ENCODE measurements at regions not wholly inside any gene's neighbourhood (a gene's known extent, or its start where the extent isn't known, plus 50 kb on each side); places are given as distances from the start of the nearest gene placed in this dataset.
"Not testable (repeated sequence)": the region's sequence is repeated elsewhere in the genome, so short reads cannot be mapped to it uniquely, and the experiment has no call there.

DNA sequence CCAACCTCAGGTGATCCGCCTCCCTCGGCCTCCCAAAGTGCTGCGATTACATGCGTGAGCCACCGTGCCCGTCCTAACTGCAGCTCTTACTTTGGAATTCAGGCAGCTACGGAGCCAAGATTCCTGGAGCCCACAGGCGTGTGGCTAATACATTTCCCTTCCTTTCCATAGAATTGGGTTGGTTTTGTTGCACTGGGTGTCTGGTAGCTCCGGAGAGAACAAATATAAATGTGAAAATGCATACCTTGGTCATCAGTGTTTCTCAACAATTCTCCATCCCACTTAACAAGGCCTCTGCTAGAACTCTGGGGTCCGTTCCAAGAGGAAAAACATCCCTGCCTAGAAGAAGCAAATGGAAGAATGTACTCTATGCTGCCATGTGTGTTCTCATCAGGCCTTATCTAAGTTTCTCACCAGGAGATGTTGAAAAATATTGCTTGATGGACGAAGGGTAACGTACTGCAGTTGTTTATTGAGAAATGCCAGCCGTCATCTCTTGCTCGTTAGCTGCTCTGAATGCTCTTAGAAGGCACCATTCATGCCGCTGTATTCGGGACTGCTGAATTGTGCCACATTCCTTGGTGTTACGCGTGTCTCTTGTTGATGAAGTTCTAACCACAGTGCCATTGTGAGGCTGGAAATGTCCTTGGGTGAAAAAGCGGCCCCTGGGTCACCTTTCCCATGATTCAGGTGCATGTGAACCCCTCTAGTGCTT lies 50.5 kb upstream of the CD99 start:
- DNase-seq = no peak

DNA sequence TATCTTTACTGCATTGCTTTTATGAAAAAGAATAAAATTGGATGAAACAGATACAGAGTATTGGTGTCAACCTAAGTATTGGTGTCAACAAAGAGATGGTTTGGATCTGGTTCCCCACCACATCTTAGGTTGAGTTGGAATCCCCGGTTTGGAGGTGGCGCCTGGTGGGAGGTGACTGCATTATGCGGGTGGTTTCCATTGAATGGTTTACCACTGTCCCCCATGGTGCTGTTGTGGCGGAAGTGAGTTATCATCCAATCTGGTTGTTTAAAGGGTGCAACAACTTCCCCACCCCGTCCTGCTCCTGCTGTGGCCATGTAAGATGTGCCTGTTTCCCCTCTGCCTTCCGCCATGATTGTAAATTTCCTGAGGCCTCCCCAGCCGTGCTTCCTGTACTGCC lies 52.8 kb upstream of the CD99 start:
- DNase-seq = no peak

DNA sequence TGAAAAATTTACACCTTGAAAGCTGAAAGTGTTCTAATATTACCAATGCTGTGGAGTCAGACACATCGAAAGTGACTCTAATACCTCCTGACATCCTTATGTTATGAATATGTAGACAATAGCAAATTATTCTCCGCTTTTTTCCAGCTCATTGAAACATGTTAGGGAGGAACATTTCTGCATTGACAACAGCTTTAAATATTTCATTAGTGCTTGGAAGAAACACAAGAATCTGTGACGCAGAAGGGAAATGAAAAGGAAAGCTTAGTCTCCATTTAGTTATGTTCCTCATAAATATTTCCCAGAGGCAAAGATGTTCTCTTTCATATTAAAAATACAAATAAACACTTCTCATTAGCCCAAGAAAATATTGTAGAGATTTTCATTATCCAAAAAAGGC lies 55.8 kb upstream of the CD99 start:
- no peak for DNase-seq

DNA sequence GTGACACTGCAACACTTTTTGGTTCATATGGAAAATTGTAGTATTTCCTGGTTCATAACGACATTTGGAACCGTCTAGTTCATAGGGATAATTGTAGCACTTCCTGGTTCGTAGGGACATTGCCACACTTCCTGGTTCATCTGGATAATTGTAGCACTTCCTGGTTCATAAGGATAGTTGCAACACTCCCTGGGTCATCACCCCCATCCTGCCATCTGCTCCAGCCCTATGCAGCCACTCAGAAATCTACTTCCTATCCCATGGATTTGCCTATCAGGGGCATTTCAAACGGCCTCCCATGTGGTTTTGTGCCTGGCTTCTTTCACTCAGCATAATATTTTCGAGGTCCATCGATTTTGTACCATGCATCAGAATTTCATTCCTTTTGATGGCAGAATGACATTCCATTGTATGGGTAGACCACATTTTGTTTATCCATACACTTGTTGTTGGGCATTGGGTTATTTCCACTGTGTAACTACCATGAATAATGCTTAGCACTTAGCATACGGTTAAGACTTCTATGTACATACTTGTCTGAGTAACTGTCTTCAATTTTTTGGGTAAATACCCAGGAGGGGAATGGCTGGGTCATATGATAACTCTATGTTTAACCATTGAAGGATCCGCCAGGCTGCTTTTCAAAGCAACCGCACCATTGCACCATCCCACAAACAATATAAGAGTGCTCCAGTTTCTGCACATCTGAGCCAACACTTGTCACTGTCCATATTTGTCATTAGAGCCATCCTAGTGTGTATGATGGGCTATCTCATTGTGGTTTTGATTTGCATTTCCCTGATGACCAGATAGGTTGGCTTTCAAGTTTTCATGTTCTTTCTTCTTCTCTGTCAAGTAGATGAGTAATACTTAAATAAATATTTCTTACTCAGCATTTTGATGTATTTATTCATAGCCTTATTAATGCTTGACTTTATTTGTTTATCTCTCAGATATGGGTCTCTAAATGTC lies 58.3 kb upstream of the CD99 start:
- no peak for DNase-seq

DNA sequence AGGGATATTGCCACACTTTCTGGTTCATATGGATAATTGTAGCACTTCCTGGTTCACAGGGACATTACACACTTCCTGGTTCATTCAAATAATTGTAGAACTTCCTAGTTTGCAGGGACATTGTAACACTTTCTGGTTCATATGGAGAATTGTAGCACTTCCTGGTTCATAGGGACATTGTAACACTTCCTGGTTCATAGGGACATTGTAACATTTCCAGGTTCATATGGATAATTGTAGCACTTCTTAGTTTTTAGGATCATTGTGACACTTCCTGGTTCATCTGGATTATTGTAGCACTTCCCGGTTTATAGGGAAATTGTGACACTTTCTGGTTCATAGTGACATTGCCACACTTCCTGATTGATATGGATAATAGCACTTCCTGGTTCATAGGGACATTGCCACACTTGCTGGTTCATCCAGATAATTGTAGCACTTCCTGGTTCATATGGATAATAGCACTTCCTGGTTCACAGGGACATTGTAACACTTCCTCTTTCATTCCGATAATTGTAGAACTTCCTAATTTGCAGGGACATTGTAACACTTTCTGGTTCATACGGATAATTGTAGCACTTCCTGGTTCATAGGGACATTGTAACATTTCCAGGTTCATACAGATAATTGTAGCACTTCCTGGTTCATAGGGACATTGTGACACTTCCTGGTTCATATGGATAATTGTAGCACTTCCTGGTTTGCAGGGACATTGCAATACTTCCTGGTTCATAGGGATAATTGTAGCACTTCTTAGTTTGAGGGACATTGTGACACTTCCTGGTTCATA lies 59.2 kb upstream of the CD99 start:
- DNase-seq = no peak

DNA sequence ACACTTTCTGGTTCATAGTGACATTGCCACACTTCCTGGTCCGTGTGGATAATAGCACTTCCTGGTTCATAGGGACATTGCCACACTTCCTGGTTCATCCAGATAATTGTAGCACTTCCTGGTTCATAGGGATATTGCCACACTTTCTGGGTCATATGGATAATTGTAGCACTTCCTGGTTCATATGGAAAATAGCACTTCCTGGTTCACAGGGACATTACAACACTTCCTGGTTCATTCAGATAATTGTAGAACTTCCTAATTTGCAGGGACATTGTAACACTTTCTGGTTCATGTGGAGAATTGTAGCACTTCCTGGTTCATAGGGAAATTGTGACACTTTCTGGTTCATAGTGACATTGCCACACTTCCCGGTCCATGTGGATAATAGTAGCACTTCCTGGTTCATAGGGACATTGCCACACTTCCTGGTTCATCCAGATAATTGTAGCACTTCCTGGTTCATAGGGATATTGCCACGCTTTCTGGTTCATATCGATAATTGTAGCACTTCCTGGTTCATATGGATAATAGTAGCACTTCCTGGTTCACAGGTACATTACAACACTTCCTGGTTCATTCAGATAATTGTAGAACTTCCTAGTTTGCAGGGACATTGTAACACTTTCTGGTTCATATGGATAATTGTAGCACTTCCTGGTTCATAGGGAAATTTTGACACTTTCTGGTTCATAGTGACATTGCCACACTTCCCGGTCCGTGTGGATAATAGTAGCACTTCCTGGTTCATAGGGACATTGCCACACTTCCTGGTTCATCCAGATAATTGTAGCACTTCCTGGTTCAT lies 60.0 kb upstream of the CD99 start:
- not testable (repeated sequence) for DNase-seq

DNA sequence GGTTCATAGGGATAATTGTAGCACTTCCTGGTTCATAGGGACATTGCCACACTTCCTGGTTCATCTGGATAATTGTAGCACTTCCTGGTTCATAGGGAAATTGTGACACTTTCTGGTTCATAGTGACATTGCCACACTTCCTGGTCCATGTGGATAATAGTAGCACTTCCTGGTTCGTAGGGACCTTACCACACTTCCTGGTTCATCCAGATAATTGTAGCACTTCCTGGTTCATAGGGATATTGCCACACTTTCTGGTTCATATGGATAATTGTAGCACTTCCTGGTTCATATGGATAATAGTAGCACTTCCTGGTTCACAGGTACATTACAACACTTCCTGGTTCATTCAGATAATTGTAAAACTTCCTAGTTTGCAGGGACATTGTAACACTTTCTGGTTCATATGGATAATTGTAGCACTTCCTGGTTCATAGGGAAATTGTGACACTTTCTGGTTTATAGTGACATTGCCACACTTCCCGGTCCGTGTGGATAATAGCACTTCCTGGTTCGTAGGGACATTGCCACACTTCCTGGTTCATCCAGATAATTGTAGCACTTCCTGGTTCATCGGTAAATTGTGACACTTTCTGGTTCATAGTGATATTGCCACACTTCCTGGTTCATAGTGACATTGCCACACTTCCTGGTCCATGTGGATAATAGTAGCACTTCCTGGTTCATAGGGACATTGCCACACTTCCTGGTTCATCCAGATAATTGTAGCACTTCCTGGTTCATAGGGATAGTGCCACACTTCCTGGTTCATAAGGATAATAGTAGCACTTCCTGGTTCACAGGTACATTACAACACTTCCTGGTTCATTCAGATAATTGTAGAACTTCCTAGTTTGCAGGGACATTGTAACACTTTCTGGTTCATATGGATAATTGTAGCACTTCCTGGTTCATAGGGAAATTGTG lies 60.8 kb upstream of the CD99 start:
- DNase-seq = peak; percentile 68

DNA sequence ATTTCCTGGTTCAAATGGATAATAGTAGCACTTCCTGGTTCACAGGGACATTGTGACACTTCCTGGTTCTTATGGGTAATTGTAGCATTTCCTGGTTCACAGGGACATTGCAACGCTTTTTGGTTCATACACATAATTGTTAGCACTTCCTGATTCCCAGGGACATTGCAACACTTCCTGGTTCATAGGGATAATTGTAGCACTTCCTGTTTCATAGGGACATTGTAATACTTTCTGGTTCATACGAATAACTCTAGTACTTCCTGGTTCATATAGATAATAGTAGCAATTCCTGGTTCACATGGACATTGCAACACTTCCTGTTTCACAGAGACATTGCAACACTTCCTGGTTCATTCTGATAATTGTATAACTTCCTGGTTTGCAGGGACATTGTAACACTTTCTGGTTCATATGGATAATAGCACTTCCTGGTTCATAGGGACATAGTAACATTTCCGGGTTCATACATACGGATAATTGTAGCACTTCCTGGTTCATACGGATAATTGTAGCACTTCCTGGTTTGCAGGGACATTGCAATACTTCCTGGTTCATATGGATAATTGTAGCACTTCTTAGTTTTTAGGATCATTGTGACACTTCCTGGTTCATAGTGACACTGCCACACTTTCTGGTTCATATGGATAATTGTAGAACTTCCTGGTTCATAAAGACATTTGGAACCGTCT lies 61.6 kb upstream of the CD99 start:
- DNase-seq = no peak

DNA sequence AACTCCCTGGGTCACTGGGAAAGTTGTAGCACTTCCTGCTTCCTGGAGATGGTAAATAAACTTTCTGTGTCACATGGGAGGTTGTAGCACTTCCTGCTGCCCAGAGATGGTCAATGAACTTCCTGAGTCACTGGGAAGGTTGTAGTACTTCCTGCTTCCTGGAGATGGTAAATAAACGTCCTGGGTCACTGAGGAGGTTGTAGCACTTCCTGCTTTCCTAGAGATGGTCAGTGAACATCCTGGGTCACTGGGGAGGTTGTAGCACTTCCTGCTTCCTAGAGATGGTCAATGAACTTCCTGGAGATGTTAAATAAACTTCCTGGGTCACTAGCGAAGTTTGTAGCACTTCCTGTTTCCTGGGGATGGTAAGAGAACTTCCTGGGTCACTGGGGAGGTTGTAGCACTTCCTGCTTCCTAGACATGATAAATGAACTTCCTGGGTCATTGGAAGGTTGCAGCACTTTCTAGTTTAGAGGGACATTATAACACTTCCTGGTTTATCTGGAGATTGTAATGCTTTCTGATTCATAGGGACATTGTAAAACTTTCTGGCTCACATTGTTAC lies 62.3 kb upstream of the CD99 start:
- DNase-seq = no peak

DNA sequence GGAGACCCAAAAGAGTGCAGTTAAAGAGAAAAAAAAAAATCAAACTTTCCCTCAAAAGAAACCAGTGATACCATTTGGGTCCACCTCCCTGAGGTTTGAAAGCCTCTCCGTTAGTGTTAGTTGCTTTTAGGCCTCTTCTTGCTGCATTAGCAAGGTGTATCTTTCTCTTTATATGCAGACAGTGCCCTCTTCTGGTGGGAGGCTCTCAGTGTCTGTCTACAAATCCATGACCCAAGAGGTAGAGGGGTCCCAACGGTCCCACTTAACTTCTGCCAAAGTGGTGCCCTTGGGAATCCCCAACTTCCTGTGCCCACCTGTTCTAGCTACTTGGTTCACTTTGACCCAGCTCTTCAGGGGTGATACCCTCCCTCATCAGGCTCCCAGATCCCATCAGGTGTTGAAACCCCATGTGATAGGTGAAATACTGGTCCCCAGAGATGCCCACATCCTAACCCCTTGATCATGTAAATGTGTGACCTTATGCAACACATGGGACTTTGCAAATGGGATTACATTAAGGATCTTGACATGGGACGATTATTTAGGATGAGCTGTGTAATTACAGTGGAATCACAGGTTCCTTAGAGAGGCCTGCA lies 63.7 kb upstream of the CD99 start:
- peak; percentile 65 for DNase-seq

DNA sequence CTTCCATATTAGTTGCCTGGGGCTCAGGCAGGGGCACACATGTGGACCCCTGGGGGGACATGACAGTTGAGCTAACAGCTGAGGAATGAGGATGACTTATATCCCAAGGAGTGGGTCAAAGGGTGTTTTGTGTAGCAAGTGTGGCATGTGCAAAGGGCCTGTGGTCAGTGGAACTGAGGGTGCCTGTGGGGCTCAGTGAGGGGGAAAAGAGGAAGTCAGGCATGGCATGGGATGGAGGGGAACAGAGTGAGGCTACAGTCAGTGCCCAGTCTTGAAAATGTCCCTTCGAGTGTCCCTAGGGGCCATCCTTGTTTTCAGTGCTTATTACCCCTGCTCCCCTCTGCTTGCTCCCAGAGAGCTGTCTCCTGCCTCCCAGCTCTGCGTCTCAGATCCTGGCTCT lies 64.3 kb upstream of the CD99 start:
- peak; percentile 38 for DNase-seq

DNA sequence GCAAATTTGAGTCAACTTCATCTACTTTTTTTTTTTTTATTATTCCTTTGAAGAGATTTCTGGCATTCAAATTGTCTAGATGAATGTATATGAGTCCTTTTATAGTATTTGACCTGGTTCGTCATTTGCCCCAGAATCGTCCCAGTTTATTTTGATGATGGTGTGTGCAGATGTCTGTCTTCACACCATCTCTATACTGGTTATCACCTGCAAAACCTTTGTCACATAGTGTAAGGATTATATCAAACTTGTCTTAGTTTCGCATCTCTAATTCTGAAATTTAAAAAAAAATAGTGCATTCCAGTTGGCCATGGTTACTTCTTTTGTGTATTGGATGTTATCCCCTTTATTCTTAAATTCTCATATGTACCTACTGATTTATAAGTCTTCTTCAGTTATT lies 70.5 kb upstream of the CD99 start:
- no peak for DNase-seq

DNA sequence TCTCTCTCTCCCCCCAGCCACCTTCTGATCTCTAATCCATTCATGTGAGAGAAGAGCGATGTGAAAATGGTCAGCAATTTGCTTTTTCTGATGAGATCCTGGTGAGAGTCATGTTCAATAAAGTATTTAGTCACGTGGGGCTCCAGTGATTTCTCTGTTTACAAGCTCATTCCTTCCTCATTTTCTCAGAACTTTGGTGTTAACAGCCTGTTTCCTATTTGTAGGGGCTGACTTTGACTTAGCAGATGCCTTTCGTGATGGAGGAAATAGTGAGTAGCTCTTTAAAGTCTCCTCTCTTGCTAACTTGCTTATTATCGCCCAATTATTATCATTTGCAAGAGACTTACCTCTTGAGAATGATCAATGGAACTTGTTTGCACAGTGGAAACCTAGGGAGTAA lies 72.6 kb upstream of the CD99 start:
- DNase-seq = no peak

DNA sequence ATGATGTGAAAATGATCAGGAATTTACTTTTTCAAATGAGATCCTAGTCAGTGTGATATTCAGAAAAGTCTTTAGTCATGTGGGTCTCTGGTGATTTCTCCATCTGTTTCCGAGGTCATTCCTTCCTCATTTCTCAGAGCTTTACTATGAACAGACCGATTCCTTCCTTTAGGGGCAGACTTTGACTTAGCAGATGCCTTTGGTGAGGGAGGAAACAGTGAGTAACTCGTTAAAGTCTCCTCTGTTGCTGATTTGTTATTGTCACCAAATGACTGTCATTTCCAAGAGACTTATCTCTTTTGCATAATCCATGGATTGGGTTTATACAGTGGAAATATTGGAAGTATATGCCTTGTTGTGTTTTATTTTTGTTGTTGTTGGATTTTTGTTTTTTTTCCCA lies 76.2 kb upstream of the CD99 start:
- no peak for DNase-seq

DNA sequence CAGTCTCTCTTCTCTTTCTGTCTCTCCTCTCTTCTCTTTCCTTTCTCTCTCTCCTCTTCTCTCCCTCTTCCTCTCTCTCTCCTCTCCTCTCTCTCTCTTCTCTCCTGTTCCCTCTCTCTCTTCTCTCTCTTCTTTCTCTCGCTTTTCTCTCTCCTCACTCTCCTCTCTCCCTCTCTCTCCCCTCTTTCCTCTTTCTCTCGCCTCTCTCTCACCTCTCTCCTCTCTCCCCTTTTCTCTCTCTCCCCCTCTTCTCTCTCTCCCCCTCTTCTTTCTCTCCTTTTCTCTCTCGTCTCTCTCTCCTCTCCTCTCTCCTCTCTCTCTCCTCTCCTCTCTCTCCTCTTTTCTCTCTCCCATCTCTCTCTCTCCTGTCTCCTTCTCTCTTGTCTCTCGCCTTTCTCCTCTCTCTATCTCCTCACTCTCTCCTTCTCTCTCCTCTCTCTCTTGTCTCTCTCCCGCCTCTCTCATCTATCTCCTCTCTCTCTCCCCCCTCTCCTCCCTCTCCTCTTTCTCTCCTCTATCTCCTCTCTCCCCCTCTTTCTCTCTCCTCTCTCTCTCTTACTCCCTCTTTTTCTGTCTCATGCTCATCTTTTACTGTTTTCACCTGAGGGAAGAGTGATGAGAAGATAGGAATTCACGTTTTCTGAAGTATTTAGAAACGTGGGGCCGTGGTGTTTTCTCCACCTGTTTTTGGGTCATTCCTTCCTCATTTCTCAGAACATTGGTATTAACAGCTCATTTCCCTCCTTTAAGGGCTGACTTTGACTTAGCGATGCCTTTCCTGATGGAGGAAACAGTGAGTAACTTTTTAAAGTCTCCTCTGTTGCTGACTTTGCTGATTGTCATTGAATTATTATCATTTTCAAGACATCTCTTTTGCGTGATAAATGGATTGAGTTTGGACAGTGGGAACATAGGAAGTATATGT lies 80.6 kb upstream of the CD99 start:
- no peak for DNase-seq

DNA sequence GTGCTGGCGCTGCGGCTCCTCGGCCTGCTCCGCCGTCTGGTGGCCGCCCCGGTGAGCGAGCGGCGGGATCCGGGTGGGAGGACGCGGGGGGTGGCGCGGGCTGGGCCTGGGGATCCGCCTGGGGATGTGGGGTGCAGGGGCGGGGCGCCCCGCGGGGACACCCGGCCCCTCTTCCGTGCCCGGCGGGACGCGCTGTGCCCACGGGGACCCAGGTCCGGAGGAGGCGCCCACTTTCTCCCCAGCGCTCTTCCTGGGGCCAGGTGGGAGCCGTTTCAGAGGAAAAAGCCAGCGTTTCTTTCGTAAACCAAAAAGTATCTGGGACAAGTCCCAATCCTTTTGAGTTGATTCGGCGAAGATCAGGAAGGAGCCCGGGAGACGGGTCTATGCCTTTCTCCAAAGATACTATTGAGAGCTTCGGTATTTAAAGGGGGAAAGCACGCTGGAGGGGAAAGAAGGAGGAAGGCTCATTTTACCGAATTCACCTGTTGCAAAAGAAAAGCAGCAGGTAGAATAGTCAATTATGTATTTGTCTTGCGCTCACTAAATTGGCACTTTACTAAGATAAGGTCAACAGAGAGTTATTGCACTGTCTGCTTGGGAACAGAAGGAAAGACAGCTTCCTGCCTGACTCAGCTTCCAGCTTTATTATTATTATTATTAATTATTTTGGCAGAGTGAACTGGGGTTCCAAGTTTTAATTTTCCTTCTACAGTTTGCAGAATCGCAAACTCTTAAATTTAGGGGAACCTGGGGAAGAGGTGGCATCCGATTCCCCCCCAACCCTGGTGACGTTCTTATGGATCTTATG lies 81.5 kb upstream of the CD99 start:
- no peak for DNase-seq

DNA sequence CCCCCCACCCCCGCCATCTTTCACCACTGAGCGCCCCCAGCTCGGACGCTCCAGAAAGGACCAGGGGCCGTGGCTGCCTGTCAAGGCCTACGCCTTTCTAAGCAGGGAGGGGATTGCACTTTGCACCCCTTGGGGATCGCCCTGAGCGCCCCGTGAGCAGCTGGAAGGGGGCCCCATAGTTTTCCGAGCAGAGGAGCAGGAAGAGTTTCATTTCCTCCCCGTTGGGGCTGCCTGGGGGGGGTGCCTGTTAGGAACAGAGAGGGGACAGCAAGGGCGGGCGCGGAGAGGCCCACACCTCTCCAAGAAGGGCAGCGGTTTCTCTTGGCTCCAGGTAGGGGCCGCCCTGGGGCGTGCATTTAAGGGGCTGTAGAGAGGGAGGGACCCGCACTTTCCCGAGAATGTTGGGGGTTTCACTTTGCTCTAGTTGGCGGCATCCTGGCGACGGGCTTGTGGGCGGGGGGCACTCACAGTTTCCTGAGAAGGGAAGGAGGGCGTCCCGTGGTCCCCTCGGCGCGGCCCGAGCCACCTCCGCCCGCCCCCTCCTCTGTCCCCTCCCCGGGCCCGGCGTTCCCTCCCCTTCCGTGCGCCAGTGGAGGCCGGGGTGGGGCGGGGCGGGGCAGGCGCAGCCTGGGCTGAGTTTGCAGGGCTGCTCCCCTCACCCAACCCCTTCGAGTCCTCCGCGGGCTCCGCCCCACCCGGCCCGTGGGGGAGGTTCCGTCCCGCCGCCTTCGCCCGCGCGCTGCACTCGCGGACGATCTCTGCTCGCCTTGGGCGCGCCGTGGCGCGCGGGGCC lies 82.3 kb upstream of the CD99 start:
- DNase-seq = peak; percentile 95

Data from activated CD8-positive, alpha-beta memory T cell treated with anti-CD3 and anti-CD28 coated beads for 24 hours (primary cell).